K562 (cell line): ENCODE measurements at regions not wholly inside any gene's neighbourhood (a gene's known extent, or its start where the extent isn't known, plus 50 kb on each side); places are given as distances from the start of the nearest gene placed in this dataset.

Experiments used
- ATAC-seq: fragments of 200-7000 bp; cut with Tn5 transposase; 3 replicates; pipeline ENCODE4 v1.9.1; 2020; ENCODE audit warnings: moderate library complexity
- BruUV-seq: library from RNA; stranded (reverse); fragments of 400-500 nt; replicated peaks from 2 replicates; lab custom pipeline; 2021; lab: Mats Ljungman, UMichigan
- CTCF ChIA-PET: fragments of 300-600 bp; formaldehyde crosslinking; extraction: SDS; loops from one replicate; lab custom pipeline; 2021; ENCODE audit warnings: low intra/inter-chr PET ratio; lab: Yijun Ruan, JAX
- POLR2A ChIA-PET: fragments of 300-600, 350-650 bp; sonication (Branson Sonifier 250); formaldehyde crosslinking; extraction: SDS; loops from one replicate; lab custom pipeline; 2021; ENCODE audit warnings: antibody characterized with exemption, inconsistent platforms; lab: Yijun Ruan, JAX
- DNase-seq, 4 experiments: peaks; one replicate each; pipeline versions ENCODE4 v3.0.0 to v3.0.0-alpha.2; 2011 to 2018; ENCODE audit warnings: low spot score in 3 of 4, mixed read lengths in 3 of 4; ENCODE audit errors: extremely low read depth in 1 of 4
- FAIRE-seq: peaks from 2 replicates; lab custom pipeline; 2011; peaks lifted over from hg19 to GRCh38; lab: Jason Lieb, UNC
- H2AFZ ChIP-seq: 2 replicates; pipeline ENCODE4 v1.6.0; 2011; ENCODE audit warnings: low read depth, low read length, control low read depth, inconsistent platforms
- H3K27ac ChIP-seq: fragments of 200-600 bp; 3 replicates; pipeline ENCODE4 v1.8.0; 2011; ENCODE audit warnings: low read depth, mild to moderate bottlenecking, control low read depth, inconsistent platforms, low read length, moderate library complexity, mixed read lengths; ENCODE audit errors: extremely low read depth
- H3K27me3 ChIP-seq, 2 experiments: fragments of 300-600 bp in 1 of 2; 2 replicates in 1 of 2; 3 replicates in 1 of 2; pipeline versions ENCODE4 v1.6.0 to v1.8.0; 2011; ENCODE audit warnings: inconsistent platforms in 2 of 2, low read length in 2 of 2, mild to moderate bottlenecking in 1 of 2, mixed read lengths in 1 of 2, moderate library complexity in 1 of 2; ENCODE audit not compliant: control insufficient read depth in 2 of 2, insufficient read depth in 2 of 2
- H3K36me3 ChIP-seq: fragments of 300-600 bp; 3 replicates; pipeline ENCODE4 v1.8.0; 2011; ENCODE audit warnings: mild to moderate bottlenecking, low read length, inconsistent platforms; ENCODE audit not compliant: control insufficient read depth, insufficient read depth
- H3K4me1 ChIP-seq, 2 experiments: fragments of 200-600 bp in 1 of 2; replicated peaks in 1 of 2; 2 replicates in 1 of 2; 3 replicates in 1 of 2; pipeline versions ENCODE4 v1.5.1 to v1.8.0; 2011; ENCODE audit warnings: inconsistent platforms in 2 of 2, low read length in 2 of 2, mild to moderate bottlenecking in 1 of 2, mixed read lengths in 1 of 2, moderate library complexity in 1 of 2; ENCODE audit not compliant: control insufficient read depth in 2 of 2, insufficient read depth in 2 of 2
- H3K4me2 ChIP-seq: 2 replicates; pipeline ENCODE4 v1.6.1; 2011; ENCODE audit warnings: low read length, control low read depth, inconsistent platforms, mixed read lengths; ENCODE audit not compliant: insufficient read depth
- H3K4me3 ChIP-seq: fragments of 200-600 bp; sonication (generic), shearing (Covaris generic); 2 replicates; pipeline ENCODE4 v1.5.1; 2016; ENCODE audit warnings: control low read depth, inconsistent platforms
- H3K79me2 ChIP-seq: fragments of 200-600 bp; 3 replicates; pipeline ENCODE4 v1.8.0; 2011; ENCODE audit warnings: low read length, inconsistent platforms; ENCODE audit not compliant: control insufficient read depth, insufficient read depth
- H3K9ac ChIP-seq, 2 experiments: 2 replicates each; pipeline versions ENCODE4 v1.6.0 to v1.6.1; 2011; ENCODE audit warnings: low read depth in 2 of 2, low read length in 2 of 2, control low read depth in 1 of 2, inconsistent platforms in 1 of 2, mild to moderate bottlenecking in 1 of 2, mixed read lengths in 1 of 2; ENCODE audit not compliant: insufficient read depth in 1 of 2
- H3K9me1 ChIP-seq: one replicate; pipeline ENCODE4 v1.6.0; 2011; ENCODE audit warnings: inconsistent platforms, mild to moderate bottlenecking, low read length, moderate library complexity; ENCODE audit not compliant: control insufficient read depth, insufficient read depth
- H3K9me3 ChIP-seq: replicated peaks from 2 replicates; pipeline ENCODE4 v1.5.1; 2011; ENCODE audit warnings: low read depth, low read length, inconsistent platforms; ENCODE audit not compliant: control insufficient read depth, insufficient read depth
- H4K20me1 ChIP-seq: replicated peaks from 2 replicates; pipeline ENCODE4 v1.6.1; 2011; ENCODE audit warnings: low read length, inconsistent platforms, mixed read lengths; ENCODE audit not compliant: control insufficient read depth, insufficient read depth
- ATF4 ChIP-seq: fragments of 450-650 bp; formaldehyde crosslinking; IDR thresholded peaks from 2 replicates; pipeline ENCODE4 v1.4.0; 2022; ENCODE audit warnings: mild to moderate bottlenecking, moderate library complexity
- CREM ChIP-seq: IDR thresholded peaks from 2 replicates; pipeline ENCODE4 v1.6.1; 2014; ENCODE audit warnings: antibody characterized with exemption, low read depth
- HMGN3 ChIP-seq: IDR thresholded peaks from 2 replicates; pipeline ENCODE4 v1.6.1; 2011; ENCODE audit warnings: borderline replicate concordance, low read depth, mild to moderate bottlenecking, mixed read lengths, low read length; ENCODE audit not compliant: insufficient read length; ENCODE audit errors: extremely low read depth
- NR2F6 ChIP-seq: fragments of 450-650 bp; formaldehyde crosslinking; IDR thresholded peaks from 2 replicates; pipeline ENCODE4 v1.4.0; 2020; ENCODE audit warnings: mild to moderate bottlenecking
- NR3C1 ChIP-seq: sonication (generic); formaldehyde crosslinking; IDR thresholded peaks from 2 replicates; pipeline ENCODE4 v1.8.1; 2022; ENCODE audit warnings: missing genetic modification reagents
- SMAD3 ChIP-seq: fragments of 450-650 bp; formaldehyde crosslinking; conservative IDR thresholded peaks from 2 replicates; pipeline ENCODE4 v1.4.0; 2020; ENCODE audit warnings: mild to moderate bottlenecking
- ZBTB26 ChIP-seq: fragments of 450-650 bp; formaldehyde crosslinking; IDR thresholded peaks from 2 replicates; pipeline ENCODE4 v1.4.0; 2022; ENCODE audit warnings: missing genetic modification characterization
- ZMIZ1 ChIP-seq, 2 experiments: fragments of 150-350 bp in 1 of 2; IDR thresholded peaks; 2 replicates each; pipeline ENCODE4 v1.6.1; 2012 to 2016; ENCODE audit warnings: low read depth in 2 of 2, low read length in 2 of 2, mild to moderate bottlenecking in 1 of 2, moderate library complexity in 1 of 2
- ZNF384 ChIP-seq: IDR thresholded peaks from 2 replicates; pipeline ENCODE4 v1.6.1; 2012; ENCODE audit warnings: low read depth, low read length, improper control_type of control experiment
- ZNF57 ChIP-seq: fragments of 450-650 bp; formaldehyde crosslinking; IDR thresholded peaks from 2 replicates; pipeline ENCODE4 v1.4.0; 2020; ENCODE audit warnings: mild to moderate bottlenecking, moderate library complexity
- ZNF584 ChIP-seq: fragments of 200-800 bp; sonication (Bioruptor generic); IDR thresholded peaks from 2 replicates; pipeline ENCODE4 v1.6.1; 2016; ENCODE audit warnings: low read depth, mild to moderate bottlenecking, missing genetic modification characterization, missing compliant biosample characterization
- WGBS: fragments of 100-300 bp; shearing (Covaris generic); methylation state at CpG from one replicate; pipeline ENCODE4 v1.1.6; 2016; ENCODE audit warnings: low coverage, mixed read lengths; ENCODE audit not compliant: insufficient coverage; ENCODE audit errors: missing lambda C conversion rate; 5-methylcytosine and 5-hydroxymethylcytosine counted together
- in situ Hi-C: fragments of 300-500 bp; cut with MboI; formaldehyde crosslinking; loops from 4 replicates; pipeline ENCODE4 v1.15.0; 2018; ENCODE audit warnings: inconsistent platforms, mixed read lengths
- intact Hi-C: fragments of 100-400 bp; cut with micrococcal nuclease; formaldehyde crosslinking; loops from 2 replicates; pipeline ENCODE4 v1.14.2; 2022
- TF ChIP-seq, protein P1 (sequence below): fragments of 250-450 bp; sonication (Bioruptor Pico); IDR thresholded peaks from 2 replicates; pipeline ENCODE4 v1.4.0; 2020; ENCODE audit warnings: borderline replicate concordance

GRCh38 chr10:9986786-9987185 is 1030.9 kb upstream of the CELF2 start:
- no peaks in the 10 kb centered on the region for H3K79me2 ChIP-seq
- in situ Hi-C loops, result no loop called here
- BruUV-seq, result no TSS peak
- WGBS, result 2% methylated on average over 3 of the region's 3 CpGs
- no peak overlapping the region for H3K9ac ChIP-seq
- TF ChIP-seq SMAD3 (CRISPR knock-in tag) (no peak), CREM (no peak), ZNF384 (no peak), ZBTB26 (CRISPR knock-in tag) (no peak), NR2F6 (no peak), NR3C1 (CRISPR knock-in tag) (no peak), ZMIZ1 (IDR thresholded peaks at IDR 0.05; ENCODE audit: low read depth in 2 of 2, low read length in 2 of 2) (no peak), HMGN3 (no peak), ZNF584 (CRISPR knock-in tag) (no peak), ATF4 (CRISPR knock-in tag) (no peak), ZNF57 (CRISPR knock-in tag) (no peak)
- TF ChIP-seq, protein P1, sequence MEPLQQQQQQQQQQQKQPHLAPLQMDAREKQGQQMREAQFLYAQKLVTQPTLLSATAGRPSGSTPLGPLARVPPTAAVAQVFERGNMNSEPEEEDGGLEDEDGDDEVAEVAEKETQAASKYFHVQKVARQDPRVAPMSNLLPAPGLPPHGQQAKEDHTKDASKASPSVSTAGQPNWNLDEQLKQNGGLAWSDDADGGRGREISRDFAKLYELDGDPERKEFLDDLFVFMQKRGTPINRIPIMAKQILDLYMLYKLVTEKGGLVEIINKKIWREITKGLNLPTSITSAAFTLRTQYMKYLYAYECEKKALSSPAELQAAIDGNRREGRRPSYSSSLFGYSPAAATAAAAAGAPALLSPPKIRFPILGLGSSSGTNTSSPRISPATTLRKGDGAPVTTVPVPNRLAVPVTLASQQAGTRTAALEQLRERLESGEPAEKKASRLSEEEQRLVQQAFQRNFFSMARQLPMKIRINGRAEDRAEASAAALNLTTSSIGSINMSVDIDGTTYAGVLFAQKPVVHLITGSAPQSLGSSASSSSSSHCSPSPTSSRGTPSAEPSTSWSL (CRISPR knock-in tag), result no peak
- TF ChIP-seq, all 486 proteins: peak for 0
- no peak overlapping the region for H3K4me2 ChIP-seq
- ChIA-PET POLR2A (no interaction called here), CTCF (no interaction called here)
- no peaks in the 10 kb centered on the region for H4K20me1 ChIP-seq
- H3K27ac ChIP-seq, result no peak overlapping the region
- no peaks in the 10 kb centered on the region for H3K4me1 ChIP-seq
- ATAC-seq (no peak), DNase-seq (no peak), FAIRE-seq (no peak)
- no peaks in the 10 kb centered on the region for H3K9me1 ChIP-seq
- no peaks in the 10 kb centered on the region for H3K36me3 ChIP-seq
- H3K4me3 ChIP-seq, result no peak overlapping the region
- no peaks in the 10 kb centered on the region for H3K9me3 ChIP-seq
- H3K27me3 ChIP-seq, result no peaks in the 10 kb centered on the region
- intact Hi-C loops, result no loop called here
- H2AFZ ChIP-seq, result no peak overlapping the region
